Type B pancreatic cell (in vitro differentiated cells): ENCODE measurements at regions not wholly inside any gene's neighbourhood (a gene's known extent, or its start where the extent isn't known, plus 50 kb on each side); places are given as distances from the start of the nearest gene placed in this dataset.

Source experiments
- DNase-seq: peaks from one replicate; pipeline ENCODE4 v3.0.0; 2021; ENCODE audit warnings: mixed read lengths; ENCODE audit not compliant: unreplicated experiment; ENCODE audit errors: extremely low spot score
- H3K27ac Mint-ChIP-seq: 2 replicates; pipeline ENCODE4 v1.8.0; 2021; ENCODE audit warnings: mild to moderate bottlenecking, mixed read lengths
- H3K27me3 Mint-ChIP-seq: 2 replicates; pipeline ENCODE4 v1.8.0; 2021; ENCODE audit warnings: mixed read lengths
- H3K36me3 Mint-ChIP-seq: 2 replicates; pipeline ENCODE4 v1.8.0; 2021; ENCODE audit warnings: mixed read lengths
- H3K4me1 Mint-ChIP-seq: one replicate; pipeline ENCODE4 v1.8.0; 2021; ENCODE audit warnings: mixed read lengths; ENCODE audit not compliant: unreplicated experiment
- H3K4me3 Mint-ChIP-seq: 2 replicates; pipeline ENCODE4 v1.8.0; 2021; ENCODE audit warnings: mild to moderate bottlenecking, mixed read lengths
- H3K9me3 Mint-ChIP-seq: 2 replicates; pipeline ENCODE4 v1.8.0; 2021; ENCODE audit warnings: mixed read lengths
- CTCF ChIP-seq: fragments of 200-600 bp; sonication (generic); conservative IDR thresholded peaks from 2 replicates; pipeline ENCODE4 v1.5.0; 2021; ENCODE audit warnings: antibody characterized with exemption, mild to moderate bottlenecking

- no peak overlapping the region for H3K27ac Mint-ChIP-seq
- H3K27me3 Mint-ChIP-seq = peaks cover 21% of the 10 kb centered on the region
- no peak for DNase-seq
- H3K9me3 Mint-ChIP-seq = peaks cover 4% of the 10 kb centered on the region
- H3K4me3 Mint-ChIP-seq = no peak overlapping the region
- peaks cover 6% of the 10 kb centered on the region for H3K4me1 Mint-ChIP-seq
- TF ChIP-seq CTCF = no peak
- H3K36me3 Mint-ChIP-seq = peaks cover under 1% of the 10 kb centered on the region
These were observed 114.4 kb upstream of the PARP11 start for GRCh38 chr12:3987571-3987970.

GRCh38 chr12:3980504-3981272 lies 107.5 kb upstream of the PARP11 start:
- peaks cover 5% of the 10 kb centered on the region for H3K9me3 Mint-ChIP-seq
- no peak overlapping the region for H3K27ac Mint-ChIP-seq

DNA sequence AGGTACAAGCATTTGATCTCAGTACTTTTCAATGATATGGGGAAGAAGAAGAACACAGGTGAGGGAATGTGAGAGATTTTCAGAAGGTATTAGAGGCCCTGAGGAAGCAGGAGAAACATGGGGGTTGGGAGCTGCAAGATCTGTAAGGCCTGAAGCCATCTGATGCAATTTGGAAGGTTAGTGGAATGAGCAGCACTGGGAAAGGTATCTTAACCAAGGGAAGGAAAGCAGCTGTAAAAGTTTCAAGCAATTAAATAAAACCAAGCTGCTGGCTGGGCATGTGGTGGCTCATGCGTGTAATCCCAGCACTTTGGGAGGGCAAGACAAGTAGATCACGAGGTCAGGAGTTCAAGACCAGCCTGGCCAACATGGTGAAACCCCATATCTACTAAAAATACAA lies 104.4 kb upstream of the PARP11 start:
- Mint-ChIP-seq H3K27ac (no peak overlapping the region), H3K36me3 (peaks cover 16% of the 10 kb centered on the region), H3K27me3 (peaks cover 6% of the 10 kb centered on the region), H3K9me3 (peaks cover 6% of the 10 kb centered on the region), H3K4me3 (no peak overlapping the region), H3K4me1 (no peaks in the 10 kb centered on the region)
- DNase-seq = no peak
- no peak for TF ChIP-seq CTCF

More at GRCh38 chr12:3980504-3981272, 107.5 kb upstream of the PARP11 start:
- no peak overlapping the region for H3K4me3 Mint-ChIP-seq
- peaks cover 10% of the 10 kb centered on the region for H3K36me3 Mint-ChIP-seq
- TF ChIP-seq CTCF = no peak
- no peaks in the 10 kb centered on the region for H3K4me1 Mint-ChIP-seq
- DNase-seq = no peak
- H3K27me3 Mint-ChIP-seq = no peaks in the 10 kb centered on the region

- Mint-ChIP-seq H3K27me3 (peaks cover 6% of the 10 kb centered on the region), H3K27ac (no peak overlapping the region), H3K4me1 (no peaks in the 10 kb centered on the region), H3K36me3 (peaks cover 11% of the 10 kb centered on the region), H3K4me3 (no peak overlapping the region), H3K9me3 (peaks cover 10% of the 10 kb centered on the region)
- no peak for DNase-seq
- no peak for TF ChIP-seq CTCF
These were observed 103.2 kb upstream of the PARP11 start for GRCh38 chr12:3976351-3976938.

DNA sequence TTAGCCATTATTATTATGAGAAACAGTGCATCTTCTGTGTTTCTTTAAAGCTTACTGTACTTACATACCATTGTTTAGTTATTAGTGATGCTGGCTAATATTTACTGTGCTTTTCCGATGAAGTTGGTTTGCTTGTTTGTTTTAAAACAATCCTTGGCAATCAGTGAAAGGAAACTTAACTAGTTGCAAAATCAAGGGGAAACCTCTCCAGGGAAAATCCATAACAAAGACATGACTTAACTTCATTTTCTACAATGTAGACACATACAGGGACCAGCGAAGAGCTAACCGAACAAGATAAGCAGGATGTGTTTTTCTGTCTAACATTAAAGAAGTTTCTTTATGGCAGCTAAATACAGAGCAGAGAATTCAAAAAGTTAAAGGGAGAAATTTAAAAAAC lies 102.5 kb upstream of the PARP11 start:
- DNase-seq = no peak
- no peak overlapping the region for H3K4me3 Mint-ChIP-seq
- no peaks in the 10 kb centered on the region for H3K4me1 Mint-ChIP-seq
- peaks cover 6% of the 10 kb centered on the region for H3K27me3 Mint-ChIP-seq
- peaks cover 7% of the 10 kb centered on the region for H3K9me3 Mint-ChIP-seq
- H3K27ac Mint-ChIP-seq = no peak overlapping the region
- TF ChIP-seq CTCF = no peak
- H3K36me3 Mint-ChIP-seq = peaks cover 8% of the 10 kb centered on the region
